ENCODE measurements at regions not wholly inside any gene's neighbourhood (a gene's known extent, or its start where the extent isn't known, plus 50 kb on each side); places are given as distances from the start of the nearest gene placed in this dataset.

DNA sequence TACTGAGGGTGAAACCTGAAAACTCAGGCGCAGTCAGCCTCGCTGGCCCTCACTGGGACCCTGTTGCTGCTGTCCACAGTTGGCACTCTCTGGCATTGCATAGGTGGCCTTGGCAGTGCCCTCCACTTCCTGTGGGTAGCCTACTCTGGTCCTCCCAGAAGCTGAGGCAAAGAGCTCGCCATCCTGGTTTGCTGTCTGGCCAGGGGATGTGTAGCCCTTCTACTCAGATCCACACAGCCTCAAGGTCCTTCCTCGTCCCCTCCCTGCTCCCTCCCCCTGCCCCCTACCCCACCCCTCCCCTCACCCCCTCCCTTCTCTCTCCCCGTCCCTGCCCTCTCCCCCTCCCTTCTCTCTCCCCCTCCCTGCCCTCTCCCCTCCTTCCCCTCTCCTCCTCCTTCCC lies 176.0 kb downstream of the OLFM1 start:
- TF ChIP-seq, protein P1, sequence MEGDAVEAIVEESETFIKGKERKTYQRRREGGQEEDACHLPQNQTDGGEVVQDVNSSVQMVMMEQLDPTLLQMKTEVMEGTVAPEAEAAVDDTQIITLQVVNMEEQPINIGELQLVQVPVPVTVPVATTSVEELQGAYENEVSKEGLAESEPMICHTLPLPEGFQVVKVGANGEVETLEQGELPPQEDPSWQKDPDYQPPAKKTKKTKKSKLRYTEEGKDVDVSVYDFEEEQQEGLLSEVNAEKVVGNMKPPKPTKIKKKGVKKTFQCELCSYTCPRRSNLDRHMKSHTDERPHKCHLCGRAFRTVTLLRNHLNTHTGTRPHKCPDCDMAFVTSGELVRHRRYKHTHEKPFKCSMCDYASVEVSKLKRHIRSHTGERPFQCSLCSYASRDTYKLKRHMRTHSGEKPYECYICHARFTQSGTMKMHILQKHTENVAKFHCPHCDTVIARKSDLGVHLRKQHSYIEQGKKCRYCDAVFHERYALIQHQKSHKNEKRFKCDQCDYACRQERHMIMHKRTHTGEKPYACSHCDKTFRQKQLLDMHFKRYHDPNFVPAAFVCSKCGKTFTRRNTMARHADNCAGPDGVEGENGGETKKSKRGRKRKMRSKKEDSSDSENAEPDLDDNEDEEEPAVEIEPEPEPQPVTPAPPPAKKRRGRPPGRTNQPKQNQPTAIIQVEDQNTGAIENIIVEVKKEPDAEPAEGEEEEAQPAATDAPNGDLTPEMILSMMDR (IDR thresholded peaks at IDR 0.05; ENCODE audit: insufficient read depth, low read length, poor library complexity, severe bottlenecking), result no peak
- no peak for TF ChIP-seq EZH2phosphoT487 (conservative IDR thresholded peaks at IDR 0.05; ENCODE audit: low read length)
